CD14-positive monocyte (primary cell): ENCODE measurements at regions not wholly inside any gene's neighbourhood (a gene's known extent, or its start where the extent isn't known, plus 50 kb on each side); places are given as distances from the start of the nearest gene placed in this dataset.

ENCODE experiments used
- DNase-seq, 3 donors: peaks; one replicate each; pipeline ENCODE4 v3.0.0-alpha.2; 2011 to 2022
- H2AFZ ChIP-seq: 2 replicates; pipeline ENCODE4 v1.6.0; 2012; ENCODE audit warnings: mild to moderate bottlenecking, low read depth, low read length, inconsistent platforms; ENCODE audit not compliant: insufficient read depth, poor library complexity, severe bottlenecking
- H3K27ac ChIP-seq, 2 donors: 1 replicate in 1 of 2; 2 replicates in 1 of 2; pipeline ENCODE4 v1.5.1; 2012 to 2013; ENCODE audit warnings: low read length in 2 of 2, control low read depth in 1 of 2, inconsistent platforms in 1 of 2, low read depth in 1 of 2, mild to moderate bottlenecking in 1 of 2
- H3K27me3 ChIP-seq, 2 donors: one replicate each; pipeline versions ENCODE4 v1.6.0 to v1.6.1; 2011 to 2013; ENCODE audit warnings: low read length in 2 of 2; ENCODE audit not compliant: control insufficient read depth in 2 of 2, insufficient read depth in 2 of 2
- H3K36me3 ChIP-seq, 2 donors: replicated peaks in 1 of 2; 1 replicate in 1 of 2; 2 replicates in 1 of 2; pipeline versions ENCODE4 v1.5.1 to v1.6.1; 2012 to 2013; ENCODE audit warnings: low read length in 2 of 2, control low read depth in 1 of 2, inconsistent platforms in 1 of 2, mild to moderate bottlenecking in 1 of 2; ENCODE audit not compliant: insufficient read depth in 2 of 2, control insufficient read depth in 1 of 2
- H3K4me1 ChIP-seq, 2 donors: 1 replicate in 1 of 2; 2 replicates in 1 of 2; pipeline versions ENCODE4 v1.5.1 to v1.6.1; 2012 to 2013; ENCODE audit warnings: low read length in 2 of 2, control low read depth in 1 of 2, inconsistent platforms in 1 of 2, mild to moderate bottlenecking in 1 of 2, moderate library complexity in 1 of 2; ENCODE audit not compliant: insufficient read depth in 2 of 2, control insufficient read depth in 1 of 2
- H3K4me2 ChIP-seq: replicated peaks from 2 replicates; pipeline ENCODE3; 2012; ENCODE audit warnings: low read length, moderate library complexity, mild to moderate bottlenecking; ENCODE audit not compliant: poor library complexity, severe bottlenecking; ENCODE audit errors: extremely low read depth
- H3K4me3 ChIP-seq, 3 experiments: fragments of 200-600 bp in 1 of 3; sonication (generic) in 1 of 3; replicated peaks in 1 of 3; 1 replicate in 2 of 3; 2 replicates in 1 of 3; pipeline ENCODE4 v1.5.1; 2011 to 2013; ENCODE audit warnings: low read length in 3 of 3, mild to moderate bottlenecking in 3 of 3, control low read depth in 2 of 3, low read depth in 2 of 3, inconsistent platforms in 1 of 3, moderate library complexity in 1 of 3
- H3K79me2 ChIP-seq: 2 replicates; pipeline ENCODE4 v1.6.0; 2012; ENCODE audit warnings: mild to moderate bottlenecking, control low read depth, inconsistent platforms, low read length, moderate library complexity; ENCODE audit not compliant: insufficient read depth
- H3K9ac ChIP-seq: 2 replicates; pipeline ENCODE4 v1.6.0; 2017; ENCODE audit warnings: low read length, mild to moderate bottlenecking; ENCODE audit not compliant: insufficient read depth, poor library complexity, severe bottlenecking
- H3K9me3 ChIP-seq, 2 donors: replicated peaks in 1 of 2; 1 replicate in 1 of 2; 2 replicates in 1 of 2; pipeline versions ENCODE4 v1.5.1 to v1.6.1; 2012 to 2013; ENCODE audit warnings: low read length in 2 of 2, control low read depth in 1 of 2; ENCODE audit not compliant: control insufficient read depth in 1 of 2, insufficient read depth in 1 of 2
- H4K20me1 ChIP-seq: 2 replicates; pipeline ENCODE4 v1.6.0; 2012; ENCODE audit warnings: mild to moderate bottlenecking, low read length, control low read depth, moderate library complexity; ENCODE audit not compliant: insufficient read depth
- H3K27ac Mint-ChIP-seq, 7 donors: one replicate each; pipeline ENCODE4 v1.8.0; 2020; ENCODE audit warnings: mild to moderate bottlenecking in 7 of 7, mixed read lengths in 7 of 7, moderate library complexity in 6 of 7, inconsistent platforms in 2 of 7
- H3K27me3 Mint-ChIP-seq, 3 donors: one replicate each; pipeline ENCODE4 v1.8.0; 2021 to 2022; ENCODE audit warnings: low read depth in 3 of 3, mild to moderate bottlenecking in 3 of 3, mixed read lengths in 3 of 3, moderate library complexity in 3 of 3, inconsistent platforms in 1 of 3
- H3K36me3 Mint-ChIP-seq, 2 donors: one replicate each; pipeline ENCODE4 v1.8.0; 2020; ENCODE audit warnings: mixed read lengths in 2 of 2, inconsistent platforms in 1 of 2, mild to moderate bottlenecking in 1 of 2
- H3K4me1 Mint-ChIP-seq: one replicate; pipeline ENCODE4 v1.8.0; 2020; ENCODE audit warnings: mild to moderate bottlenecking, mixed read lengths
- H3K4me3 Mint-ChIP-seq, 2 donors: one replicate each; pipeline ENCODE4 v1.8.0; 2020; ENCODE audit warnings: mild to moderate bottlenecking in 2 of 2, mixed read lengths in 2 of 2, moderate library complexity in 1 of 2
- H3K9me3 Mint-ChIP-seq, 7 donors: one replicate each; pipeline ENCODE4 v1.8.0; 2020 to 2022; ENCODE audit warnings: mixed read lengths in 7 of 7, mild to moderate bottlenecking in 6 of 7, moderate library complexity in 6 of 7, inconsistent platforms in 2 of 7
- CTCF ChIP-seq: fragments of 200-600 bp; IDR thresholded peaks from one replicate; pipeline ENCODE4 v1.8.0; 2022; ENCODE audit warnings: antibody characterized with exemption, mild to moderate bottlenecking
- WGBS: methylation state at CpG from one replicate; pipeline ENCODE4 v1.1.5; 2013; ENCODE audit warnings: missing lambda C conversion rate; ENCODE audit not compliant: insufficient coverage; 5-methylcytosine and 5-hydroxymethylcytosine counted together
- intact Hi-C, 2 donors: fragments of 100-400 bp; cut with micrococcal nuclease; formaldehyde crosslinking; loops; one replicate each; pipeline versions ENCODE4 v1.15.0 to v1.15.1; 2023

- H3K4me1 ChIP-seq = no peaks in the 10 kb centered on the region
- no peak overlapping the region for H2AFZ ChIP-seq
- intact Hi-C loops = no loop called here
- H3K27me3 ChIP-seq = no peaks in the 10 kb centered on the region
- H3K36me3 ChIP-seq = no peaks in the 10 kb centered on the region
- H3K27me3 Mint-ChIP-seq = no peaks in the 10 kb centered on the region
- peaks cover 0 to 3% (median 1%) of the 10 kb centered on the region in 7 donors for H3K9me3 Mint-ChIP-seq
- H3K4me3 Mint-ChIP-seq = no peak overlapping the region
- H3K4me1 Mint-ChIP-seq = no peaks in the 10 kb centered on the region
- no peak for DNase-seq
- H3K9me3 ChIP-seq = no peaks in the 10 kb centered on the region
- H3K9ac ChIP-seq = no peak overlapping the region
- no peak overlapping the region for H3K27ac ChIP-seq
- no peak overlapping the region for H3K4me3 ChIP-seq
- H3K27ac Mint-ChIP-seq = no peak overlapping the region
- H3K4me2 ChIP-seq = no peak overlapping the region
- TF ChIP-seq CTCF = no peak
- no peaks in the 10 kb centered on the region for H4K20me1 ChIP-seq
- H3K79me2 ChIP-seq = no peaks in the 10 kb centered on the region
- H3K36me3 Mint-ChIP-seq = no peaks in the 10 kb centered on the region
- no CpG with 5 or more reads among the region's 1 CpG for WGBS
These were observed 237.8 kb downstream of the ZWINT start for GRCh38 chr10:56123247-56123646.

GRCh38 chr10:56116684-56117083 is 244.4 kb downstream of the ZWINT start:
- no peak for TF ChIP-seq CTCF
- no peaks in the 10 kb centered on the region for H3K27me3 Mint-ChIP-seq
- WGBS = no CpG with 5 or more reads among the region's 1 CpG
- H3K4me1 Mint-ChIP-seq = no peaks in the 10 kb centered on the region
- no peak overlapping the region for H3K4me3 Mint-ChIP-seq
- Histone ChIP-seq H3K27ac (no peak overlapping the region), H4K20me1 (no peaks in the 10 kb centered on the region), H3K36me3 (no peaks in the 10 kb centered on the region), H3K4me1 (no peaks in the 10 kb centered on the region), H3K4me3 (no peak overlapping the region), H3K79me2 (no peaks in the 10 kb centered on the region), H2AFZ (no peak overlapping the region), H3K9ac (no peak overlapping the region), H3K9me3 (no peaks in the 10 kb centered on the region), H3K27me3 (no peaks in the 10 kb centered on the region), H3K4me2 (no peak overlapping the region)
- DNase-seq = no peak
- H3K36me3 Mint-ChIP-seq = no peaks in the 10 kb centered on the region
- H3K27ac Mint-ChIP-seq = no peak overlapping the region
- intact Hi-C loops = no loop called here
- H3K9me3 Mint-ChIP-seq = peaks cover 0 to 3% (median 0%) of the 10 kb centered on the region in 7 donors
